ENCODE measurements at regions not wholly inside any gene's neighbourhood (a gene's known extent, or its start where the extent isn't known, plus 50 kb on each side); places are given as distances from the start of the nearest gene placed in this dataset.
A peak's percentile ranks its signal among the peaks of the same experiment; 100 is the strongest.

DNA sequence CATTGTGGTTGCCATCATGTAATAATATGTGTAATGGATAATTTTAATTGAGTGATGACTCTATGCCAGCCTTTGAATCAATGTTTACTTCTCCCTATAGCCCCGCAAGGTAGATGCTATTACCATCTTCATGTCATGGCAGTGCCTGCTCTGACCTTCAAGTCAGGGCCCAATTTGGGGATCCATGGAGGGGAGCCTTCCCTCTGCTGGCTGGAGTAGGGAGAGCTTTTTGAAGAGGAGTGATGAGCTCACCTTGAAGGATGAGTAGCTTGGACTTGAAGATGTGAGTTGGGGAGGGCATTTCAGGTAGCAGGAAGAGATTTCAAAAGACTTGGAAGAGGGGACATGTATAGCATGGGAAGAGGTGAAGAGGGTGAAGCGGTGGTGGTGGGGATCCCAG is 189.2 kb downstream of the FOXD2 start:
- no peak for DNase-seq (ENCODE audit: extremely low read depth, low read depth, low spot score)

DNA sequence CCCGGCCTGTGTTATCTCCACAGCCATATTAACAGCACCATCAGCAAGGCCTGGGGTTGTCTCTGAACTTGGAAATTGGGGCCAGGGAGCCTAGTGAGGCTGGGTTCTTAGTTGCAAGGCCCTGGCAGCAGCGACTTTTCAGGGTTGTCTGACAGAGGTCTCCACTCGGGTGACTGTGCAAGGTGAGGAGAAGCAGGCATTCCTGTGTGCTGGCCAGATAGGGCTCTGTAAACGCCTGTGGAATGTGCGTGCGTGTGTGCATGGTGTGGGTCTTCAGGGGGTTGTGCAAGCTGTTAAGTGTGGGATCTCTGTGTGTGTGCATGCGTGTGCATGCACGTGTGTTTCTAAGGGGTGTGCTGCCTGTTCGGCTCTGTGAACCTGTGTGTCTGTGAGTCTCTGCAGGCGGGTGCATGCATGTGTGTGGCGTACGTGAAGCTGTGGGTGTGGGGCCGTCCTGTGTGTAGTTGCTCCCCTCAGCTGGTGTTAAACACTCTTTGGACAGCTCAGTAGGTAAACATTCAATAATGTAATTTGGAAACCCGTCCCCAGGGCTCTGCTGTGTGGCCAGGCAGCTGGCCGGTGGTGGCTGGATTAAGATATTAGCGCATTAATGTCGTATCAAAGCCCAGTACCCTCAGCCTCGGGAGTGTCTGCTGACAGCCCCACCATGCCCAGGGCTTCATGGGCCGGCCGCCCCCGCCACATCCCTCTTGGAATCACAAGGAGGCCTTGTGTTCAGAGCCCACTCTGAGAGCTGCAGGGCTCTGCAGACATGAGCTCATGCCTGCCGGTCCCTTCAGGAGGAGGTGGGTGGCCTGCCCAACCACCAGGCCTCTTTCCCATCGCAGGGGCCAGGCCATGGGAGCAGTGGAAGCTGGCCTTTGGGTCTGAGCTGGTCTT is 189.9 kb downstream of the FOXD2 start:
- no peak for DNase-seq (ENCODE audit: extremely low read depth, low read depth, low spot score)

DNA sequence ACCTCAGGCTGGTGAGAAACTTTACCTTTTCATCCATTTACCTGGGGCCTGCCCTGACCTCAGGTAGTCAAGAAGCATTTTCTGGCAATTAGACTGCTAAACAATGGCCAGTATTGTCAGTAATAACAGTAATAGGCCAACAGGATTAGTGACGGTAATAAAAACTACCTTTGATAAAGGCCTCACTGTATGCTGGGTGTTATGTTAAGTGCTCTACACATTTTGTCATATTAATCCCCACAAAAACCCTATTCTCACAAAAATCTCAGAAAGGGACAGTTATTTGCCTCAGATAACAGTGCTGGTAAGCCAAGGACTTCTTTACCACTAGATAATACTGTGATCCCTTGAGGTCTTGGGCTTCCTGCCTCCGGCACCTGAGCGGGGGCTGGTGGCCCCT is 191.4 kb downstream of the FOXD2 start:
- no peak for DNase-seq (ENCODE audit: extremely low read depth, low read depth, low spot score)

DNA sequence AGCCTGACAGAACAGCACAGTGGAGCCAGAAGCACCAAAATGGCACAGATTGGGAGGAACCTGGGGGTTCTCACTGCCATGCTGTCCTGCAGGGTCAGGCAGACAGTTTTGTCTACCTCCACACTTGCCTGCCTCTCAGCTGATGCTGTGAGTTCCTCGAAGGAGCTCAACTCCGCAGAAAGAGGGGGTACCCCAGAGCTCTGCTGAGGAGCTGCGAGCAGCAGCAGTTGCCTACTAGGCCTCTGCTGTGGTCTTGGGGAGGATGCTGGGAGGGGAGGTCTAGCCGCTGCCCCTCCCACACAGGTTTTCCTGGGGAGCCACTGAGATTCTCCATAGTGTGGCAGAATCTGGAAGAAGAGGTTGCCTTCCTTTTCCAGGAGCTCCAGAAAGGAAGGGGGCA is 192.5 kb downstream of the FOXD2 start:
- DNase-seq (ENCODE audit: extremely low read depth, low read depth, low spot score) = no peak

DNA sequence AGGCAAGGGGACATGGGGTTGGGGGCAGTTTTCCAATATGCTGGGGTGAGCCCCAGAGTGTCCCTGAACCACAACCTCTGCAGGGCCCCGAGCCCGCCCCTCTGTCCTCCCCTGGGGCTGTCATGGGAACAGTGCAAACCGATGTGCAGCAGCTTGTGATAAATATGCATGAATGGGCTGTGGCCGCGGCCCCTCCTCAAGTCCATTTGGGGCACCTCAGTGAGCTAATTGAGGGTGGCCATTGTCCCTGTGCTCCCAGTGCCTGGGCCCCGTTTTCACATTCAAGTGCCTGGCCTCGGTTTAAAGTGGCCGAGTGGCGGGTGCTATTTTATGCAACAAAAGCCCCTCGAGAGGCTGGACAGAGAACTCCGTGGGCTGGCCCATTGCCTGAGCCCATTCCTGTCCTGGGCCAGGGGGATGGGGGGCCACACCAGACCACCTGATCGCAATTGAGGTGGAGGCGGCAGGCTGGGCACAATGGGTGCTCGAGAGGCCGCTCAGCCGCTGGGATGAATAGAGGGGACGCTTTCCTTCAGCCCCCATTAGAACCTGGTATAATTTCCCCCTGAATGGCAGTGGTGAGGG is 193.7 kb downstream of the FOXD2 start:
- no peak for DNase-seq (ENCODE audit: extremely low read depth, low read depth, low spot score)

DNA sequence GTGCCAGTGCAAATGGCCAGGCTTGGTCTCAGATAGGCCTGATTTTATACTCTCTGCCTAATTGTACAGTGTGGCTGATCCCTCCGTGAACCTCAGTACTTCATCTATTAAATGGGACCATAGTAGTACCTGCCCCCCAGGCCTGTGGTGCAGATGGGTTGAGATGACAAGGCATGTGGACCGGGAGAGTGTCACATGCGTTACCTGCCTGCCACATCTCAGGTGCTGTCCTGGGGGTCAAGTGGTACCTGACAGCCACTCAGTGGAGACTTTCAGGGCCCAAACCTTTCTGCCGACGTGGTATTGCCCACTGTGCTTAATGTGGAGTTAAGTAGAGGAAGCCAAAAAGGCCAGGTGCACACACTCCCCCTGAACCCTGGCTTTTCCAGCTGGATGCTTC is 197.3 kb downstream of the FOXD2 start:
- no peak for DNase-seq (ENCODE audit: extremely low read depth, low read depth, low spot score)

DNA sequence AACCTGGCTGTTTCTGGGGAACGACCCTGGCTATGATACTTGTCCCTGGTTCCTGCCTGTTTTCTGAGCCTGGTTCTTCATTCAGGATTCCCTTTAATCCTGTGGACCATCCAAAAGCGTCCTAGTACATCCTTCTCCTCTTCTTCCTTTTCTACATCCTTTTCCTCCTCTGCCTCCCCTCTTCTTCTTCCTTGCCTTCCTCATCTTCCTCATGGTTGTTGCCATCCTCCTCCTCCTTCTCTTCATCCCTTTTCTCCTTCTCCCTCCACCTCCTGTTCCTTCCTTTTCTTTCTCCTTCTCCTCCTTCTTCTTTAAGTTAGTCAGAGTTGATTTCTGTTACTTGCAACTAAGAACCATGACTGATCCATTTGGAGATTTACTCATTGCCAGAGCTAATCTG is 197.8 kb downstream of the FOXD2 start:
- DNase-seq (ENCODE audit: extremely low read depth, low read depth, low spot score) = no peak

DNA sequence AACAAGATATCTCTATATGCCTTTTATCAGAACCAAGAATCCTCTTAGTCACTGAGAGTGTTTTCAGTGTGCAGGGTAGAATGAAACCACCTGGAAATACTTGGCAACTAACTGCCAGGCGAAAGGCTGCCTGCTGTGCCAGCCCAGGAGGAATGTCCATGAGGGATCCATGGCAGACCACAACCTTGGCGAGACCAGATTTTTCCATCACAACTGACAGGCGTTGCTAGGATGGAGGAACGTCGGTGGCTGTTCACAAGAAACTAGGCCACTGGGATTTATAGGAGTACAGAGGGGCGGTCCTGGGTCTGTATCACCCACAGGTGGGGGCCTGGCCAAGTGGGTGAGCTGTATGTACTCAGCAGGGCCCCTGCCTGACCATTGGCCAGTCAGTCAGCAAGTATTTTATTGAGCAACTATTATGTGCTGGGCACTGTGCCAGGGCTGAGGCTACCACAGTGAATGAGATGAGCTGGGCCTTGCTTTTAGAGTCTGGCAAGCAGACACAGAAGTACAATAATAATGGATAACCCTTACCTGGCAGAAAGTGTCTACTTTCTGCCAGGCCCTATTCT is 199.4 kb downstream of the FOXD2 start:
- no peak for DNase-seq (ENCODE audit: extremely low read depth, low read depth, low spot score)

DNA sequence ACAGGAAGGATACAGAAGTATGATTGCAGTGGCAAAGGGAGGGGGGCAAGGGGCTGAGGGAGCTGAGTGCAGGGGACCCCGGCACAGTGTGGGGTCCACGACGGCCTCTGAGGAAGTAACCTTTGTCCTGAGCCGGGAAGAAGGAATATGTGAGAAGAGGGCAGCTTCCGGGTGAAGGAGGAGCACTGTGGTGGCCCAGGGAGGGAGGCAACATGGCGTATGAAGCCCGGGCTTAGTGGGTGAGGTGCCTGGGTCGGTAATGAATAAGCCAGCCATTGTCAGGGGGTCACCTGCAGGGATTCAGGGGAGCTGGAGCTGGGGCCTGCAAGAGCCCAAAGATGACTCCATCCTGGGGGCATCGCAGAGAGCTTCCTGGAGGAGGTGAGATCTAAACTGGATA is 200.4 kb downstream of the FOXD2 start:
- no peak for DNase-seq (ENCODE audit: extremely low read depth, low read depth, low spot score)

DNA sequence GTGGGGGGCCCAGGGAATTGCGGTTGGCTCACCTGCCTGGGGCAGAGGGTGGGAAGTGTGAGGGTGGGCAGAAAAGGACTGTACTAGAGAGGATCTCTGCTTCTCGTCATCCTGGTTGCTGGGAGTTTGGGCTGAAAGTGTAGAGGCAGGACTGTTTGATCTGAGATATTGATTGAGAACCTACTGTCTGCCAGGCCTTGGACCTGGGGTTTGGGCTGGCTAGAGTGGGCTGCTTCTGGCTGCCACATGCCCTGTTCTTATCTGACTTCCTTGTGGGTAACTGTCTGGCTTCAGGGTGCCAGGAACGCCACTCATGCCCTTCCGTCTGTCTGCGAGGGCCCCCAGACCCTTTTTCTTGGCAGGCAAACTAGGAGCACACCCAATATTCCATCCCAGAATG is 200.9 kb downstream of the FOXD2 start:
- DNase-seq (ENCODE audit: extremely low read depth, low read depth, low spot score) = no peak

DNA sequence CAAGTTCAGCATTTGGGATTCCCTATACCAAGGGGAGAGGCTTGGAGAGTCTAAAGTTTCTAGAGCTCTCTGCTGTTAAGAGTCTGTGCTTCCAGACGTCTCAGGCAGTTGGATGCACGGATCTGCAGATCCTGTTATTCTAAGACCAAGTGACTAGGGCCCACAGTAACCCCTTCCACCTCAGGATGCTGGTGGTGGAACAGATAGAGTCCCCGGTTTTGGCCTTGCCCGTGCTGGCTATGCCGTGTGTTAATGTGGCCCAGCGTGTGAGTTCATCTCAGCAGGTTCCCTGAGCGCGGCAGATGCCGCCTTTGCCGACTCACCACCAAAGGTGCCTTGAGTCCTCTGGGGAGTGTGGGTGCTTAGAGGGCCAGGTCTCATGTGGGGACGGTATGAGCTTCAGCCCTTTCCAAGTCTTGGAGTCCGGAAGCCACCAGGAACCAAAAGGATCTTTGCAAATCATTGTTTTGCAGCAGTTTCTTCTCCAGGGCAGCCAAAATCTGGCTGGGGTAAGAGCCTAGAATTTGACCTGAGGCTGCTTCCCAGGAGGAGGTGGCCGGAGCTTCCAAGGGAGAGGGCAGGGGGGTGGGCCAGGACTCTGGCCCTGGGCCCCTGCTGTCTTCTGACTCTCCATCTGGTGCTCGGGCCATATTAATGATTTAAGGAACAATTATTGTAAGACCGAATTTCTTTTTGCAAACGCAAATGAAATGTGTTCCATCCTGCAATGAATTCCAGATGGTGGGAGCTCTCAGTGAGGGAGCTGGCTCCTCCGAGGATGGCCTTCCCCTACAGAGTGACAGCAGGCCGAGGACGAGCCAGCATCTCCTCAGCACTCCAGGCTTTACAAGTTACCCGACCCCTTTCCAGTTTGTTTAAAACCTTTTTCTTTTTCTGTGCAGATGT is 205.7 kb downstream of the FOXD2 start:
- DNase-seq (ENCODE audit: extremely low read depth, low read depth, low spot score) = no peak

DNA sequence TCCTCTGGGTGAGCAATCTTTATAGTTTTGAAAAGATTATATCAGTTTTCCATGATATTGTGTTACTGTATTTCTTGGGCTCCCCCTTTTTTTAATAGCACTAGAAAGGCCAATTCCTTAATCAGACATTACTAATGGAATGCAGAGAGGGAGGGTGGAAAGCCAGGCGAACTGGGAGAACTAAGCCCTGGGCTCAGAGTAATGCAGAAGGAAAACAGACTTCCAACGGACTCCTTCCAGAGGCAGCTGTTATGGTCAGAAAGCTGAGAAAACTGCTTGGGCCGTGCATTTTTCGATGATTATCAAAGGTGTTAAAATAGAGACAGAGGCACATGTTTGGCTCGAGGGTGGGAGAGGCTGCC is 206.3 kb downstream of the FOXD2 start:
- DNase-seq (ENCODE audit: extremely low read depth, low read depth, low spot score) = no peak

DNA sequence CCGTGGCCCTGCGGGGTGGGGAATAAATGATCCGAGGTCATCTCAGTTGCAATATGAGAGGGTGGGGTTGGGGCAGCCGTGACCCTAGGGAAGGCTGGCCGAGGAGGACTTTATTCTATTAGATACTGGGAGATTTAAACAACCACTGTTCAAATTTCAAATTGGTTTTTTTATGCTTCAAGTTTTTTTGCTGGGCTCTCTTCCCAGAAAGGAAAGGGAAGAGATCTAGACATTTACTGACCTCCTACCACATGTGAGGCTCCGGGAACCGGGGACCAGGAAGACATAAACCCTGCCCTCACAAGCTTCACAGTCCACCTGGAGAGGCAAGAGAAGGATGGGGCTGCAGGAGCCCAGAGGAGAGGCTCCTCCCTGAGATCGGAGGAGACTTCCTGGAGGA is 207.3 kb downstream of the FOXD2 start:
- no peak for DNase-seq (ENCODE audit: extremely low read depth, low read depth, low spot score)

DNA sequence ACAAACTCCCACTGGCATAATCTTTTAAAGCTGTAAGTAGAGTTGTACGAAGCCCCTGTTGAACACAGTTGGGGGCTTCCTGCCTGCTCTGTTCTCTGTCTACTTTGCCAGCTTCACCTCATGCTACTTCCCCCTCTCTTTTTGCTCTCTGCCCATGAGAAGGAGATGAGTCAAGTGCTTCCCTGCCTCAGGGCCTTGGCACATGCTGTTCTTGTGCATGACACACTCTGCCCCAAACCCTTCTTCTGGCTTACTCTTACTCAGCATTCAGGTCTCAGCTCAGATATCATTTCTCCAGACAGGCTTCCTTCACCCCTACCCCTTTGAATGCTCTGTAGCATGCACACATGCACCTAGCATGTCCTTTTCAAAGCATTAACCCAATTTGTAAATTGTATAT is 208.8 kb downstream of the FOXD2 start:
- DNase-seq (ENCODE audit: extremely low read depth, low read depth, low spot score) = no peak

DNA sequence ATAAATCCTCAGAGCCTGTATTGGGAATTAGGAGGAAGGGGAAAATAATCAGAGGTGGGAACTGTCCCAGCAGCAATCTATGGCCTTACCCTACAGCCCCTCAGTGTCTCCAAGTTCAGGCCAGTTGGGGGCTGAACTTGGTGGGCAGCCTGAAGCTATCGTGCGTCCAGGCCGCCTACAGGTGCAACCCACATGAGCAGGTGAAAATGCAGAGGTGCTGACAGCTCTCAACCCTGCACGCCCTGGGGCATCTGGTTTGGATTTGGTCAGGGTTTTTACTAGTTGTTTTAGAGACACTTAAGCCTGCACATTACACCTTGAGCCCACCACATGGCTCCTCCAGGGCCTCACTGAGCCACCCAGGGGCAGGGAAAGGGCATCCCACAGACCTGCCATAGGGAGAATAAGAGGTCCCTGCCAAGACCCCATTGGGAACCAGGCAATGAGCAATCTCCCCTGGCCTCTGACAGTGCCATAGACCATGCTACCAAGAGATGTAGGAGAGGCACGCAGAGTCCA is 209.5 kb downstream of the FOXD2 start:
- no peak for DNase-seq (ENCODE audit: extremely low read depth, low read depth, low spot score)

DNA sequence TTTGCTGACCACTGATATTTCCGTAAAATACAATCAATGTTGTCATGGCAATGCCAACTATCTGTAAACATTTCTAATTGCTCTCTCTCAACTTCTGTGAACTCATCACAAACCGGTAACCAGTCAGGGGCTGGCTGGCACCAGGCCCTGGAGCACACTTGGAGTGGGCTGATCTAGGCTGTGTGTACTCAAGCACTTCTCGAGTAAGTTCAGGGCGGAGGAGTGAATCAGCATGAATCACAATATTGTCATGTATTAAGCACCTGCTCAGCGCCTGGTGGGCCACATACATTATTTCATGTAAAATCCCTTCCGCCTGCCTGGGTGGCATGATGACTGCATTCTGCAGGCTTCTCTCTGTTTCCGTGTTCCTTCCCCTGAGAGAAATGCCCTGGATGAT is 212.4 kb downstream of the FOXD2 start:
- peak; percentile 41 for DNase-seq (ENCODE audit: extremely low read depth, low read depth, low spot score)

DNA sequence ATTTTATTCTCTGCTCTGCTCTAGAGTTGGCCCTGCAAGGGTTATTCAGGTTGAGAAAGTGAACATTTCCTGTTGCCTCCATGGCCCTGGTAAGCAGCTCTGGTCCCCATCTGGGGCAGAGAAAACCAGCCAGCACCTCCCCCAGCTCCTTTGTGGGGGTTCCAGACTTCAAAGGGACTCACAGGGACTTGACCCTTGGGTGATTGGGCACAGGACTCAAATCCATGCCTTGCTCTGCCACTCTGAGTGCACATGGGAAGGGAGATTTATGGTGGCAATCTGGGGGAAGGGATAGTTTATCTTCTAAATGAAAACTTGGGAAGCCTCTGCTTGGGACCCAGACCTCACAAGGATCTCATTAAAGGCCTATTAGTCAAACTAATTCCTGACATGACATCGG is 212.8 kb downstream of the FOXD2 start:
- DNase-seq (ENCODE audit: extremely low read depth, low read depth, low spot score) = no peak

DNA sequence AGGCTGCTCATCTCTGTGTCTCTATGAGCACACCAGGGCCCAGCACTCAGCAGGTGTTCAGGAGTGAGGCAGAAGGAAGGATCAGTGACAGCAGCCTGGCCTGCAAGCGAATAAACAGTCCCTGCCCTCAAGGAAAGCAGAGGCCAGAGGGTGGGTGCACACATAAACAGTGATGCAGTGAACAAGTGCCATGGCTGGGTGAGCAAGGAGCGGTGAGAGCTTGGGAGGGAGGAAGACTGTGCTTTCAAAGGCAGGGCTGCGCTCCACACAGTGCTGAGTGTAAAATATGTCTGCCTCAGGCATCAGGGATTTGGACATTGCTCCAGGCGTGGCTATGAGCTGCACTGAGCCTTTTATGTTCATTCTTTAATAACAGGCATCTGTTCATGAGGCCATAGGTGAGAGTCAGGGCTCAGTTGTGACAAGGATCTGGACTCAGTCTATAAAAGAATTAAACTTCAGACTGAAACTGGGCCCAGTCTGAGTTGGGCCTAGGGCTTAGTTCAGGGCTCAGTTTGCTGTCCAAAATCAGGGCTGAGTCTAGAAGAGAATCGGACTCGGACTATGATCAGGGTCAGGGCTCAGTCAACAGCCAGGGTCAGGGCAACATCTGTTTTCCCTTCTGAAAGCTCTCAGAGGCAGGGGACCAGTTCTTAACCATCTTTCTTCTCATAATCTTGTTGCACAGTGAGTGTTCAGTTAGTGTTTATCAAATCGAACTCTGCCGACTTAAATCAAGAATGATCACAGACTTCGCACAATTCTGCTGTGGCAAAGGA is 213.7 kb downstream of the FOXD2 start:
- no peak for DNase-seq (ENCODE audit: extremely low read depth, low read depth, low spot score)

DNA sequence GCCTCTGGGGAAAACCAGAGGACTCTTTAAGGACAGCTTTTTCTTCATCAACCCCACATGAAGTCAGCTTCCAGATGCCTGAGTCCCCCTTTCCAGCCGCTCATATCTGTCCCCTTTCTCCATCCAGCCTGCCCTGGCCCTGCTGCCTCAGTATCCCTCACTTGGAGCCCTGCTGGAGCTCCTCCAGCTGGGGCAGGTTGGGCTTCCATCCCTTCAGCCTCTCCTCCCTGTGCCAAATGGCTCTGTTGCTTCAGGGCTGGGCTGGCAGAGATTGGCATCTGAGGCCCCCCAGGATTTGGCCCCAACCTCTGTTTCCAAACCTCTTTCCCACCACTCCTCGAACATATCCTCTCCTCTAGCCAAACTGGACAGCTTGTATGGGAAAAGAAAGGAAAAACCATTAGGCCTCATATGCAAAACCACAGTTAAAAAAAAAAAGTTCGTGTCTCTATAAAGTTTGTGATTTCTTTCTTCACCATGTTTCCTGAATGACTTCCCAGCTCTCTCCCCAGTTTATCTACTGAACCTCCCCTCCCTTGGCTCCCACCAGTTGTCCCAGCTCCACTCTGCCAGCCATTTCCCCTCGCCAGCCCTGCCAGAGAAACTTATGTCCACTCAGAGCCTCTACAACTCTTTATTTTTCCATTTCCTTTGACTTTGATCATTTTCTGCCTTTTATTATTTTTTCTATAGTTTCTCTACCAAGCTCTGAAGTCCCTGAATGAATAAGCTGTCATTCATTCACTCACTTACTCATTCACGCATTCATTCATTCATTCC is 217.9 kb downstream of the FOXD2 start:
- DNase-seq (ENCODE audit: extremely low read depth, low read depth, low spot score) = no peak
